Epithelial cell of esophagus (primary cell): ENCODE measurements at regions not wholly inside any gene's neighbourhood (a gene's known extent, or its start where the extent isn't known, plus 50 kb on each side); places are given as distances from the start of the nearest gene placed in this dataset.

Experiments
- DNase-seq: peaks from one replicate; pipeline ENCODE4 v3.0.0; 2010; ENCODE audit warnings: low read depth
- H3K4me3 ChIP-seq: 2 replicates; pipeline ENCODE4 v1.5.1; 2011; ENCODE audit warnings: mild to moderate bottlenecking, low read length, control low read depth
- CTCF ChIP-seq: IDR thresholded peaks from 2 replicates; pipeline ENCODE4 v1.5.1; 2011; ENCODE audit warnings: low read depth, mild to moderate bottlenecking, low read length, control low read depth, inconsistent platforms; ENCODE audit not compliant: insufficient read depth; ENCODE audit errors: missing control alignments

- no peak for DNase-seq
- no peak overlapping the region for H3K4me3 ChIP-seq
- TF ChIP-seq CTCF: no peak
Measured at GRCh38 chr16:86303787-86304678, 206.3 kb upstream of the FOXF1 start.

- no peak for TF ChIP-seq CTCF
- DNase-seq: no peak
- no peak overlapping the region for H3K4me3 ChIP-seq
Measured at GRCh38 chr16:86304868-86305267, 205.5 kb upstream of the FOXF1 start.

- TF ChIP-seq CTCF: no peak
- DNase-seq: no peak
Measured at GRCh38 chr16:86305440-86305839, 204.9 kb upstream of the FOXF1 start.

GRCh38 chr16:86306011-86306644, 204.2 kb upstream of the FOXF1 start:
- no peak overlapping the region for H3K4me3 ChIP-seq
- TF ChIP-seq CTCF: no peak
- no peak for DNase-seq

More at GRCh38 chr16:86305440-86305839, 204.9 kb upstream of the FOXF1 start:
- no peak overlapping the region for H3K4me3 ChIP-seq

- TF ChIP-seq CTCF: no peak
- H3K4me3 ChIP-seq: no peak overlapping the region
- no peak for DNase-seq
Measured at GRCh38 chr16:86306811-86307513, 203.4 kb upstream of the FOXF1 start.

GRCh38 chr16:86307514-86307903, 202.8 kb upstream of the FOXF1 start:
- H3K4me3 ChIP-seq: no peak overlapping the region
- TF ChIP-seq CTCF: no peak
- DNase-seq: peak; percentile 11
